NCI-H226 (cell line): ENCODE measurements at regions not wholly inside any gene's neighbourhood (a gene's known extent, or its start where the extent isn't known, plus 50 kb on each side); places are given as distances from the start of the nearest gene placed in this dataset.
"Not testable (repeated sequence)": the region's sequence is repeated elsewhere in the genome, so short reads cannot be mapped to it uniquely, and the experiment has no call there.

ENCODE experiments used
- DNase-seq: peaks from one replicate; pipeline ENCODE4 v3.0.0-alpha.2; 2015

- DNase-seq: not testable (repeated sequence)
These were observed 776.2 kb downstream of the KCTD8 start for GRCh38 chr4:43672265-43672885.

- no peak for DNase-seq
These were observed 768.2 kb downstream of the KCTD8 start for GRCh38 chr4:43680421-43680820.

GRCh38 chr4:43682551-43682950, 766.1 kb downstream of the KCTD8 start:
- DNase-seq: no peak

- no peak for DNase-seq
These were observed 758.5 kb downstream of the KCTD8 start for GRCh38 chr4:43690116-43690515.

GRCh38 chr4:43693876-43694275, 754.7 kb downstream of the KCTD8 start:
- DNase-seq: no peak

GRCh38 chr4:43709443-43709842, 739.2 kb downstream of the KCTD8 start:
- no peak for DNase-seq

- no peak for DNase-seq
These were observed 731.8 kb downstream of the KCTD8 start for GRCh38 chr4:43716721-43717395.

GRCh38 chr4:43718369-43718768, 730.2 kb downstream of the KCTD8 start:
- DNase-seq: no peak

GRCh38 chr4:43732829-43733426, 715.7 kb downstream of the KCTD8 start:
- DNase-seq: no peak

- DNase-seq: no peak
These were observed 706.5 kb downstream of the KCTD8 start for GRCh38 chr4:43742083-43742482.

- DNase-seq: no peak
These were observed 694.0 kb downstream of the KCTD8 start for GRCh38 chr4:43754566-43754965.

GRCh38 chr4:43757147-43757546, 691.5 kb downstream of the KCTD8 start:
- DNase-seq: peak; percentile 17

GRCh38 chr4:43758836-43759235, 689.8 kb downstream of the KCTD8 start:
- DNase-seq: no peak

- no peak for DNase-seq
These were observed 685.5 kb downstream of the KCTD8 start for GRCh38 chr4:43763029-43763610.

- DNase-seq: no peak
These were observed 683.1 kb downstream of the KCTD8 start for GRCh38 chr4:43765514-43765913.

GRCh38 chr4:43766648-43767047, 682.0 kb downstream of the KCTD8 start:
- no peak for DNase-seq

GRCh38 chr4:43776371-43776770, 672.2 kb downstream of the KCTD8 start:
- DNase-seq: no peak

GRCh38 chr4:43778187-43778915, 670.3 kb downstream of the KCTD8 start:
- DNase-seq: no peak

- no peak for DNase-seq
These were observed 667.5 kb downstream of the KCTD8 start for GRCh38 chr4:43781125-43781524.

- no peak for DNase-seq
These were observed 666.2 kb downstream of the KCTD8 start for GRCh38 chr4:43782391-43782790.

- peak; percentile 14 for DNase-seq
These were observed 632.5 kb downstream of the KCTD8 start for GRCh38 chr4:43816116-43816515.

GRCh38 chr4:43822621-43823020, 626.0 kb downstream of the KCTD8 start:
- no peak for DNase-seq

- no peak for DNase-seq
These were observed 612.7 kb downstream of the KCTD8 start for GRCh38 chr4:43835869-43836268.
